SK-N-SH treated with all-trans-retinoic acid at 6 μM for 48 hours (cell line): ENCODE measurements at regions not wholly inside any gene's neighbourhood (a gene's known extent, or its start where the extent isn't known, plus 50 kb on each side); places are given as distances from the start of the nearest gene placed in this dataset.

ENCODE experiments used
- ARNTL ChIP-seq: fragments of 450-650 bp; formaldehyde crosslinking; IDR thresholded peaks from 2 replicates; pipeline ENCODE4 v1.5.0; 2020; ENCODE audit warnings: low read depth, mild to moderate bottlenecking, moderate library complexity, borderline replicate concordance
- GLIS3 ChIP-seq: fragments of 250-450 bp; sonication (Bioruptor Pico); IDR thresholded peaks from 2 replicates; pipeline ENCODE4 v1.5.0; 2020; ENCODE audit warnings: mild to moderate bottlenecking, moderate library complexity
- TCF4 ChIP-seq: fragments of 250-450 bp; sonication (Bioruptor Pico); IDR thresholded peaks from 2 replicates; pipeline ENCODE4 v1.8.0; 2021; ENCODE audit warnings: mild to moderate bottlenecking, moderate library complexity, borderline replicate concordance
- TOX ChIP-seq: fragments of 250-450 bp; sonication (Bioruptor Pico); IDR thresholded peaks from 2 replicates; pipeline ENCODE4 v1.8.0; 2021; ENCODE audit warnings: mild to moderate bottlenecking, moderate library complexity, borderline replicate concordance
- TF ChIP-seq, protein P1 (sequence below): fragments of 250-450 bp; sonication (Bioruptor Pico); IDR thresholded peaks from 2 replicates; pipeline ENCODE4 v1.8.0; 2020; ENCODE audit warnings: mild to moderate bottlenecking, moderate library complexity, borderline replicate concordance
- TF ChIP-seq, protein P2 (sequence below): fragments of 250-450 bp; sonication (Bioruptor Pico); IDR thresholded peaks from 2 replicates; pipeline ENCODE4 v1.5.1; 2020; ENCODE audit warnings: low read depth, mild to moderate bottlenecking, moderate library complexity

DNA sequence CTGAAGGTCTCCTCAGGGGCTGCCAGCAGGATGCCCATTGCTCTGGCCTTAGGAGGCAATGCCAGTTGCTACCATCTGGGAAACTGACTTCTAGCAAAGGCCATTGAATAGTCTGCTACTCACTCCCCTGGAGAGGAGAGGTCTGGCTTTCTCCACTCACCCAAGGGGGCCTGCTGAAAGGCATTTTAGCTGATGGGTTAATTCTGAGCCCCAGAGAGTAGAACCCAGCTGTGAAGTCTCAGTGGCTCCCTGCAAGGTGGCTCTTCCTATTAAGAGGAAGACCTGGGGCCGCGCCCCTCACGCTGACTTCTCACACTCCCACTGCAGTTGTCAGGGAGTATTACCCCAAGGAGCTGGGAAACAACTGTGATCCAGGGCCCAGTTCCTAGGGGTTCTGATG, 213.3 kb upstream of the GALNT2 start:
- TF ChIP-seq, protein P1, sequence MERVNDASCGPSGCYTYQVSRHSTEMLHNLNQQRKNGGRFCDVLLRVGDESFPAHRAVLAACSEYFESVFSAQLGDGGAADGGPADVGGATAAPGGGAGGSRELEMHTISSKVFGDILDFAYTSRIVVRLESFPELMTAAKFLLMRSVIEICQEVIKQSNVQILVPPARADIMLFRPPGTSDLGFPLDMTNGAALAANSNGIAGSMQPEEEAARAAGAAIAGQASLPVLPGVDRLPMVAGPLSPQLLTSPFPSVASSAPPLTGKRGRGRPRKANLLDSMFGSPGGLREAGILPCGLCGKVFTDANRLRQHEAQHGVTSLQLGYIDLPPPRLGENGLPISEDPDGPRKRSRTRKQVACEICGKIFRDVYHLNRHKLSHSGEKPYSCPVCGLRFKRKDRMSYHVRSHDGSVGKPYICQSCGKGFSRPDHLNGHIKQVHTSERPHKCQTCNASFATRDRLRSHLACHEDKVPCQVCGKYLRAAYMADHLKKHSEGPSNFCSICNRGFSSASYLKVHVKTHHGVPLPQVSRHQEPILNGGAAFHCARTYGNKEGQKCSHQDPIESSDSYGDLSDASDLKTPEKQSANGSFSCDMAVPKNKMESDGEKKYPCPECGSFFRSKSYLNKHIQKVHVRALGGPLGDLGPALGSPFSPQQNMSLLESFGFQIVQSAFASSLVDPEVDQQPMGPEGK (CRISPR knock-in tag), result no peak
- TF ChIP-seq TCF4 (CRISPR knock-in tag) (no peak), GLIS3 (CRISPR knock-in tag) (no peak), ARNTL (no peak), TOX (no peak)
- TF ChIP-seq, protein P2, sequence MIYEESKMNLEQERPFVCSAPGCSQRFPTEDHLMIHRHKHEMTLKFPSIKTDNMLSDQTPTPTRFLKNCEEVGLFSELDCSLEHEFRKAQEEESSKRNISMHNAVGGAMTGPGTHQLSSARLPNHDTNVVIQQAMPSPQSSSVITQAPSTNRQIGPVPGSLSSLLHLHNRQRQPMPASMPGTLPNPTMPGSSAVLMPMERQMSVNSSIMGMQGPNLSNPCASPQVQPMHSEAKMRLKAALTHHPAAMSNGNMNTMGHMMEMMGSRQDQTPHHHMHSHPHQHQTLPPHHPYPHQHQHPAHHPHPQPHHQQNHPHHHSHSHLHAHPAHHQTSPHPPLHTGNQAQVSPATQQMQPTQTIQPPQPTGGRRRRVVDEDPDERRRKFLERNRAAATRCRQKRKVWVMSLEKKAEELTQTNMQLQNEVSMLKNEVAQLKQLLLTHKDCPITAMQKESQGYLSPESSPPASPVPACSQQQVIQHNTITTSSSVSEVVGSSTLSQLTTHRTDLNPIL (CRISPR knock-in tag), result no peak
